Mammary epithelial cell (primary cell): ENCODE measurements at regions not wholly inside any gene's neighbourhood (a gene's known extent, or its start where the extent isn't known, plus 50 kb on each side); places are given as distances from the start of the nearest gene placed in this dataset.

Source experiments
- EZH2 ChIP-seq: IDR thresholded peaks from 2 replicates; pipeline ENCODE4 v1.6.1; 2012; ENCODE audit warnings: low read length, inconsistent platforms, borderline replicate concordance
- TF ChIP-seq, protein P1 (sequence below), 2 donors: IDR thresholded peaks in 1 of 2; conservative IDR thresholded peaks in 1 of 2; 2 replicates each; pipeline ENCODE4 v1.5.1; 2011 to 2012; ENCODE audit warnings: inconsistent platforms in 2 of 2, low read length in 2 of 2, mild to moderate bottlenecking in 2 of 2, control low read depth in 1 of 2, low read depth in 1 of 2; ENCODE audit not compliant: insufficient read depth in 1 of 2; ENCODE audit errors: extremely low read depth in 1 of 2

DNA sequence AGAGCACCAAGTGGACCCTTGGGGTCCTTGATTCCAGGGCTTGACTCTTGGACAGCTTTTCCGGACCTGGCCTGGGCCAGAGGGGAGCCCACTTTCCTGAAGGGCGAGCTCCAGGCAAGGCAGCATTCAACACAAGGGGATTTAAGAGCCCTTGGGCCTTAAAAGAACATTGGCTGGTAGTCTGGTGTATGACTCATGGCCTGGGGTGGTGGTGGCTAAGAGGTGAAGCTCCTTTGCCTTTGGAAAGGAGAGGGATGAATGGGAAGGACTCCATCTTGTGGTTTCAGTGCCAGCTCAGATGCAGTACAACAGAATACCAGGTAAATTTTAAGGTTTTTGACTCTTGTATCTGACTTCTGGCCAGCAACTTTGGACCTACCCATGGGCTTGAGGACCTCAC, 760.7 kb downstream of the GRIK2 start:
- TF ChIP-seq, protein P1, sequence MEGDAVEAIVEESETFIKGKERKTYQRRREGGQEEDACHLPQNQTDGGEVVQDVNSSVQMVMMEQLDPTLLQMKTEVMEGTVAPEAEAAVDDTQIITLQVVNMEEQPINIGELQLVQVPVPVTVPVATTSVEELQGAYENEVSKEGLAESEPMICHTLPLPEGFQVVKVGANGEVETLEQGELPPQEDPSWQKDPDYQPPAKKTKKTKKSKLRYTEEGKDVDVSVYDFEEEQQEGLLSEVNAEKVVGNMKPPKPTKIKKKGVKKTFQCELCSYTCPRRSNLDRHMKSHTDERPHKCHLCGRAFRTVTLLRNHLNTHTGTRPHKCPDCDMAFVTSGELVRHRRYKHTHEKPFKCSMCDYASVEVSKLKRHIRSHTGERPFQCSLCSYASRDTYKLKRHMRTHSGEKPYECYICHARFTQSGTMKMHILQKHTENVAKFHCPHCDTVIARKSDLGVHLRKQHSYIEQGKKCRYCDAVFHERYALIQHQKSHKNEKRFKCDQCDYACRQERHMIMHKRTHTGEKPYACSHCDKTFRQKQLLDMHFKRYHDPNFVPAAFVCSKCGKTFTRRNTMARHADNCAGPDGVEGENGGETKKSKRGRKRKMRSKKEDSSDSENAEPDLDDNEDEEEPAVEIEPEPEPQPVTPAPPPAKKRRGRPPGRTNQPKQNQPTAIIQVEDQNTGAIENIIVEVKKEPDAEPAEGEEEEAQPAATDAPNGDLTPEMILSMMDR (conservative IDR thresholded peaks at IDR 0.05 in 1 of 2, IDR thresholded peaks at IDR 0.05 in 1 of 2; ENCODE audit: extremely low read depth in 1 of 2, insufficient read depth in 1 of 2, low read depth in 1 of 2, low read length in 2 of 2) = no peak
- TF ChIP-seq EZH2 = no peak
